ENCODE measurements at regions not wholly inside any gene's neighbourhood (a gene's known extent, or its start where the extent isn't known, plus 50 kb on each side); places are given as distances from the start of the nearest gene placed in this dataset.

DNA sequence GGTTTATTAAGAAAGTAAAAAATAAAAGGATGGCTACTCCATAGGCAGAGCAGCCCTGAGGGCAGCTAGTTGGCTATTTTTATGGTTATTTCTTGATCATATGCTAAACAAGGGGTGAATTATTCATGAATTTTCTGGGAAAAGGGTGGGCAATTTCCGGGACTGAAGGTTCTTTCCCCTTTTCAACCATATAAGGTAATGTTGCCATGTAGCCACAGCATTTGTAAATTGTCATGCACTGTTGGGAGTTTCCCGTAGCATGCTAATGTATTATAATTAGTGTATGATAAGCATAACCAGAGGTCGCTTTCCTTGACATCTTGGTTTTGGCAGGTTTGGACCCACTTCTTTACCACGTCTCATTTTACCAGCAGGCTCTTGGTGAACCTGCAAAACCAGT lies 610.4 kb upstream of the B3GAT1 start:
- 8% methylated on average over 4 of the region's 4 CpGs for WGBS (ENCODE audit: low lambda C conversion rate)
- Histone ChIP-seq H3K4me1 (ENCODE audit: insufficient read depth, low read length) (no peaks in the 10 kb centered on the region), H3K4me3 (replicated peaks in 1 of 3; ENCODE audit: insufficient read depth in 1 of 3, low read depth in 2 of 3, low read length in 3 of 3) (no peak overlapping the region), H3K9ac (ENCODE audit: insufficient read depth, low read depth, low read length) (no peak overlapping the region), H3K79me2 (ENCODE audit: insufficient read depth, low read length) (no peaks in the 10 kb centered on the region), H2AFZ (ENCODE audit: low read length) (no peak overlapping the region), H3K9me3 (ENCODE audit: low read length) (peaks cover 4% of the 10 kb centered on the region; the same call in 1 of the 2 replicates), H3K4me2 (ENCODE audit: low read depth, low read length) (no peak overlapping the region), H3K27ac (ENCODE audit: extremely low read length, insufficient read depth, low read length) (no peak overlapping the region), H3K36me3 (replicated peaks in 1 of 2; ENCODE audit: control insufficient read depth in 1 of 2, insufficient read depth in 2 of 2, low read length in 2 of 2) (no peaks in the 10 kb centered on the region), H3K27me3 (ENCODE audit: control insufficient read depth in 1 of 2, insufficient read depth in 2 of 2, low read length in 2 of 2) (peaks cover 0 to 3% of the 10 kb centered on the region in 2 experiments; a peak in 1 of 5 replicates), H4K20me1 (ENCODE audit: insufficient read depth, low read length) (no peaks in the 10 kb centered on the region)
- no peak for ATAC-seq
- FAIRE-seq: no peak
- intact Hi-C loops (cut with micrococcal nuclease; ENCODE audit: unreplicated experiment): no loop called here
- DNase-seq (ENCODE audit: low spot score): no peak
- BruUV-seq (replicated peaks): no TSS peak
- TF ChIP-seq, protein P1, sequence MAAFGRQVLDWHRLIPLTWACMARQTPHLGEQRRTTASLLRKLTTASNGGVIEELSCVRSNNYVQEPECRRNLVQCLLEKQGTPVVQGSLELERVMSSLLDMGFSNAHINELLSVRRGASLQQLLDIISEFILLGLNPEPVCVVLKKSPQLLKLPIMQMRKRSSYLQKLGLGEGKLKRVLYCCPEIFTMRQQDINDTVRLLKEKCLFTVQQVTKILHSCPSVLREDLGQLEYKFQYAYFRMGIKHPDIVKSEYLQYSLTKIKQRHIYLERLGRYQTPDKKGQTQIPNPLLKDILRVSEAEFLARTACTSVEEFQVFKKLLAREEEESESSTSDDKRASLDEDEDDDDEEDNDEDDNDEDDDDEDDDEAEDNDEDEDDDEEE (CRISPR knock-in tag; IDR thresholded peaks at IDR 0.05): no peak
- TF ChIP-seq ZNF326 (CRISPR knock-in tag; IDR thresholded peaks at IDR 0.05; ENCODE audit: borderline replicate concordance) (no peak), ZNF562 (CRISPR knock-in tag; IDR thresholded peaks at IDR 0.05; ENCODE audit: borderline replicate concordance) (no peak), ARID2 (CRISPR knock-in tag; IDR thresholded peaks at IDR 0.05; ENCODE audit: borderline replicate concordance) (no peak), HDAC1 (CRISPR knock-in tag; IDR thresholded peaks at IDR 0.05) (no peak), ATRX (CRISPR knock-in tag; IDR thresholded peaks at IDR 0.05; ENCODE audit: borderline replicate concordance) (no peak), ZNF10 (CRISPR knock-in tag; IDR thresholded peaks at IDR 0.05; ENCODE audit: borderline replicate concordance, low read depth) (no peak), ZNF567 (CRISPR knock-in tag; IDR thresholded peaks at IDR 0.05; ENCODE audit: borderline replicate concordance) (no peak), TP53 (CRISPR knock-in tag; conservative IDR thresholded peaks at IDR 0.05) (no peak), SMYD3 (CRISPR knock-in tag; IDR thresholded peaks at IDR 0.05) (no peak), ZNF333 (CRISPR knock-in tag; IDR thresholded peaks at IDR 0.05; ENCODE audit: borderline replicate concordance) (no peak)
- in situ Hi-C loops (cut with HindIII; ENCODE audit: extremely low pct_ligation_motif_present, low pct_unique_long_range_greater_than_20kb): no loop called here
- POLR2A ChIA-PET: no interaction called here
- CTCF ChIA-PET (ENCODE audit: low intra/inter-chr PET ratio, low total read pairs): no interaction called here
